Left colon (tissue), 2 donors: ENCODE measurements at regions not wholly inside any gene's neighbourhood (a gene's known extent, or its start where the extent isn't known, plus 50 kb on each side); places are given as distances from the start of the nearest gene placed in this dataset.

Source experiments
- ATAC-seq: fragments of 200-7000 bp; cut with Tn5 transposase; one replicate; pipeline ENCODE4 v1.9.1; 2020; ENCODE audit warnings: mild to moderate bottlenecking, moderate library complexity
- DNase-seq, 2 donors: peaks; one replicate each; pipeline ENCODE4 v3.0.0-alpha.2; 2020
- intact Hi-C, 2 donors: fragments of 100-400 bp; cut with DNase I in 1 of 2; cut with micrococcal nuclease in 1 of 2; formaldehyde crosslinking; loops; one replicate each; pipeline versions ENCODE4 v1.11.2 to v1.14.0; 2022; cut with DNase I, micrococcal nuclease
- donor health status: DM: no; HTN: no; CAD: no.
- donor health status: DM: yes; HTN: yes; CAD: no.

DNA sequence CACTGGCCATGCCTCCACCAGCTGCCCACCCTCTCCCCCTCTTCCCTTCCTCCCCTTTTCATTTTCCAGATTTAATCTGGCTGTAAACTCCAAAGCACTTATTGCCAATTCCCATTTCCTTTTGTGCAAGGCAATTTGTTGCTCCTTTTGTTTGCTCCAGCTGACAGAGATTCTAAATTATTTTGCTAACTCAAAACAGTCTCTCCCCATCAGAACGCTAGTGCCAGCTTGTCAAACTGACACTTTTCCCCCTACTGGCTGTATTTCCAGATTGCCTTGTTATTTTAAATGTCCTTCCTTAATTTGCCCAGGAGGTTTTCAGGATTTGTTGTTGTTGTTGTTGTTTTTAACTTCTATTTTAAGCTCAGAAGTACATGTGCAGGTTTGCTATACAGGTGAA is 57.0 kb upstream of the PAK1 start:
- ATAC-seq (no peak), DNase-seq (no peak)
- intact Hi-C loops = no loop called here

DNA sequence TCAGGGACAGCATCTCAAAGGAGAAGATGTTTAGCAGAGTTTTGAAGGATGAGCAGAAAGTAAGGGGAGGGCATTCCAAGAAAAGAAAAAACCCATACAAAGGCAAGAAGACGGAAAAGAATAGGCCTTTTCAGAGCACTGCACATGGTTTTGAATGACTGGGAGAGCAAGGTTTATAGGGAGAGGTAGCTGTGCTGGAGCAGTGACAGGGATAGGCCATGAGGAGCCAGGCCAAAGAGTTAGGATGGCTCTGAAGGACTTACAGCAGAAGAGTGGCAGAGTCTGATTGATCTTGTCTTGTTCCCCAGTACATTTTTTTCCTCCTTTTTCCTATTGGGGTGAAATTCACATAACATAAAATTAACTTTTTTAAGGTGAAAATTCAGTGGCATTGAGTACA is 55.8 kb upstream of the PAK1 start:
- DNase-seq = no peak
- intact Hi-C loops = no loop called here
- no peak for ATAC-seq

DNA sequence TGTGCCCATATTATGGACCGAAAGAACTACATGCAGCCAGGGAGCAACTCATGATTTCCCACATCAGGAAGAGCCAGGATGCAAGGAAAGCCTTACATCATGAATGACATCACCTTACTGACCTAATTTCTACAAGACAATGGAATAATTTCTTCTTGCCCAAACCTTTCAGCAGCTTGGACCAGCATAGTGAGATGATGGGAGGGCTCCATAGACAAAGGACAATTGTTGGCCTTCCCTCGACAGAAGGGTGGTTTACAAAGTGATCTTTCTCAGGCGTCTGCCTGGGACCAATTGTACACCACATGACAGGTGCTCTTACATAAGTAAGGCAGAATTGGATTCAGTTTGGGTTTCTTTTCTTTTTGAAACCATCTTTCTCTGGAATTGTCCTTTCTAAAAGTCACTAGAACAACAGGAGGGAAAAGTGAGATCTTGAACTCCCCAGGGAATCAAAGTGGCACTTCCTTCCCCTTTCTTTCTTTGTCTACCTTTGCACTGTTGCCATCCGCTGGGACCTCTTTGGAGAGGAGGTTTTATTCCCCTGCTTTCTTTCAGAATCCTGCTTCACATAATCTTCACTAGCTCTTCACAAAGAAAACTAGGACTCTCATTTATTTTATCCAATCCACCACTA is 51.7 kb upstream of the PAK1 start:
- DNase-seq = no peak
- ATAC-seq = no peak
- intact Hi-C loops = no loop called here

DNA sequence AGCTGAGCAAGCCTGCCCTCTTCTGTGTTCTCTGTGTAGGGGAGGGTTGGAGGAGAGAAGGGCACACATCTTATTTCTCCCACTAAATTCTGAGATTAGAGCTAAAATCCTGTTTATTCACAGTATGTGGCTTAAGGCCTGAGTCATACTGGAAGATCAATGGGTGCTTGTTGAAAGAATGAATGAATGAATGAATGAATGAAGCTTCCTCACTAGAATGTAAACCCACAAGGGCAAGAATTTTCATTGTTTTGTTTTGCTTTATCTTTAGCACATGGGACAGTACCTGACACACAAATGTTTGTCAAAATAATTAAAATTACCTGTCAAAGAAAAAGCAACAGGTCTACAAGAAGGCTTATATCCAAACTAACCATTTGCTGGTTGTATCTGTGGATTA is 50.6 kb upstream of the PAK1 start:
- DNase-seq = no peak
- ATAC-seq = peak; percentile 42
- intact Hi-C loops = no loop called here

DNA sequence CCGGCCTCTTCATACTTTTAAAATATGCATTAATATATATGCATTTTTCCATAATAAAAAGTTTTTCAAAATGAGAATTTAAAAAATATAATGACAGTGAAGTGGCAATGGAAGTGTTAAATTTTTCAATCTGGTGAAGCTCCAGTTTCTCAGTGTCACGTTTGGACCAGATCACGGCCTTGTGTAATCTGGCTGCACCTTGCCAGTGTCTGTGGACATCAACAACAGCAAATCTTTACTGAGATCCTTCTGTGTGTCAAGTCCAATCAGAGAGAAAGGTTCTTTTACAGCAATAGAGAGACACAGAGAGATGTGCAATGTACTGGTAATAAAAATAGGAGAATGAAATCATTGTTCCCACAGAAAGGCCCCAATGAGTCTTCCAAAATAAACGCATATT is 49.8 kb upstream of the PAK1 start:
- intact Hi-C loops = no loop called here

More for the DNA sequence above, 49.8 kb upstream of the PAK1 start:
- DNase-seq = no peak
- no peak for ATAC-seq
